ENCODE measurements at regions not wholly inside any gene's neighbourhood (a gene's known extent, or its start where the extent isn't known, plus 50 kb on each side); places are given as distances from the start of the nearest gene placed in this dataset.

DNA sequence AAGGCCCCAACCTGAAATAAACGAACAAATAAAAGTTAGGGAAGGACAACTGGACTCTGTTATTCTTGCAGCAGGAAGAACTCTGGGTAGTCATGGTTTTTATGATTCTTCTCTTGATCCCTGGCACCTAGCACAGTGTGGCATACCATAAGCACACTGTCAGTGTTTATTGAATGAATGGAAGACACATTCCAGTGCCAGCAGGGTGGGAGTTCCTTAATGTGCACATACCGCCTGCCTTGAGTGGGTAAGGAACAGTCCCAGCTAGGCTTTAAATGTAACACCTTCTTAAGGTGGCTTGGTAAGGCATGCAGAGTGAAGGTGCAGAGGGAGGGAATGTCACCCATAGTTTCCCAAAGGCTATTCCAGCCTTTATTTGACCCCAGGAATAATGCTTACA is 162.9 kb upstream of the CEP162 start:
- in situ Hi-C loops (cut with HindIII; ENCODE audit: low pct_unique_long_range_greater_than_20kb, low sequenced_read_pairs) (no loop called here), intact Hi-C loops (cut with micrococcal nuclease; ENCODE audit: unreplicated experiment) (no loop called here)
- H3K4me1 ChIP-seq (ENCODE audit: control insufficient read depth, insufficient read depth, low read length): no peaks in the 10 kb centered on the region
- H3K27me3 ChIP-seq (ENCODE audit: control insufficient read depth, insufficient read depth, low read length): no peaks in the 10 kb centered on the region
- no peaks in the 10 kb centered on the region for H3K9me3 ChIP-seq (ENCODE audit: control insufficient read depth, insufficient read depth, low read depth, low read length)
- no peak overlapping the region for H3K4me3 ChIP-seq (ENCODE audit: low read depth in 2 of 2, low read length in 2 of 2)
- no peak overlapping the region for H3K27ac ChIP-seq (ENCODE audit: low read length)
- ChIA-PET CTCF (no interaction called here), POLR2A (no interaction called here)
- ATAC-seq: no peak
- no TSS peak for BruUV-seq (replicated peaks)
- TF ChIP-seq, protein P1, sequence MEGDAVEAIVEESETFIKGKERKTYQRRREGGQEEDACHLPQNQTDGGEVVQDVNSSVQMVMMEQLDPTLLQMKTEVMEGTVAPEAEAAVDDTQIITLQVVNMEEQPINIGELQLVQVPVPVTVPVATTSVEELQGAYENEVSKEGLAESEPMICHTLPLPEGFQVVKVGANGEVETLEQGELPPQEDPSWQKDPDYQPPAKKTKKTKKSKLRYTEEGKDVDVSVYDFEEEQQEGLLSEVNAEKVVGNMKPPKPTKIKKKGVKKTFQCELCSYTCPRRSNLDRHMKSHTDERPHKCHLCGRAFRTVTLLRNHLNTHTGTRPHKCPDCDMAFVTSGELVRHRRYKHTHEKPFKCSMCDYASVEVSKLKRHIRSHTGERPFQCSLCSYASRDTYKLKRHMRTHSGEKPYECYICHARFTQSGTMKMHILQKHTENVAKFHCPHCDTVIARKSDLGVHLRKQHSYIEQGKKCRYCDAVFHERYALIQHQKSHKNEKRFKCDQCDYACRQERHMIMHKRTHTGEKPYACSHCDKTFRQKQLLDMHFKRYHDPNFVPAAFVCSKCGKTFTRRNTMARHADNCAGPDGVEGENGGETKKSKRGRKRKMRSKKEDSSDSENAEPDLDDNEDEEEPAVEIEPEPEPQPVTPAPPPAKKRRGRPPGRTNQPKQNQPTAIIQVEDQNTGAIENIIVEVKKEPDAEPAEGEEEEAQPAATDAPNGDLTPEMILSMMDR (IDR thresholded peaks at IDR 0.05): no peak
- TF ChIP-seq, protein P2, sequence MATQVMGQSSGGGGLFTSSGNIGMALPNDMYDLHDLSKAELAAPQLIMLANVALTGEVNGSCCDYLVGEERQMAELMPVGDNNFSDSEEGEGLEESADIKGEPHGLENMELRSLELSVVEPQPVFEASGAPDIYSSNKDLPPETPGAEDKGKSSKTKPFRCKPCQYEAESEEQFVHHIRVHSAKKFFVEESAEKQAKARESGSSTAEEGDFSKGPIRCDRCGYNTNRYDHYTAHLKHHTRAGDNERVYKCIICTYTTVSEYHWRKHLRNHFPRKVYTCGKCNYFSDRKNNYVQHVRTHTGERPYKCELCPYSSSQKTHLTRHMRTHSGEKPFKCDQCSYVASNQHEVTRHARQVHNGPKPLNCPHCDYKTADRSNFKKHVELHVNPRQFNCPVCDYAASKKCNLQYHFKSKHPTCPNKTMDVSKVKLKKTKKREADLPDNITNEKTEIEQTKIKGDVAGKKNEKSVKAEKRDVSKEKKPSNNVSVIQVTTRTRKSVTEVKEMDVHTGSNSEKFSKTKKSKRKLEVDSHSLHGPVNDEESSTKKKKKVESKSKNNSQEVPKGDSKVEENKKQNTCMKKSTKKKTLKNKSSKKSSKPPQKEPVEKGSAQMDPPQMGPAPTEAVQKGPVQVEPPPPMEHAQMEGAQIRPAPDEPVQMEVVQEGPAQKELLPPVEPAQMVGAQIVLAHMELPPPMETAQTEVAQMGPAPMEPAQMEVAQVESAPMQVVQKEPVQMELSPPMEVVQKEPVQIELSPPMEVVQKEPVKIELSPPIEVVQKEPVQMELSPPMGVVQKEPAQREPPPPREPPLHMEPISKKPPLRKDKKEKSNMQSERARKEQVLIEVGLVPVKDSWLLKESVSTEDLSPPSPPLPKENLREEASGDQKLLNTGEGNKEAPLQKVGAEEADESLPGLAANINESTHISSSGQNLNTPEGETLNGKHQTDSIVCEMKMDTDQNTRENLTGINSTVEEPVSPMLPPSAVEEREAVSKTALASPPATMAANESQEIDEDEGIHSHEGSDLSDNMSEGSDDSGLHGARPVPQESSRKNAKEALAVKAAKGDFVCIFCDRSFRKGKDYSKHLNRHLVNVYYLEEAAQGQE (IDR thresholded peaks at IDR 0.05; ENCODE audit: insufficient read depth in 1 of 2, low read depth in 2 of 2, low read length in 1 of 2): no peak
- TF ChIP-seq SIN3A (IDR thresholded peaks at IDR 0.05; ENCODE audit: borderline replicate concordance, insufficient read depth, low read depth, low read length) (no peak), TCF7L2 (IDR thresholded peaks at IDR 0.05; ENCODE audit: low read depth, low read length) (no peak), POLR2AphosphoS5 (IDR thresholded peaks at IDR 0.05; ENCODE audit: low read depth, low read length) (no peak)
- no peak for DNase-seq (ENCODE audit: low read depth, low spot score)
- no peaks in the 10 kb centered on the region for H3K36me3 ChIP-seq (ENCODE audit: control insufficient read depth, insufficient read depth, low read length)

DNA sequence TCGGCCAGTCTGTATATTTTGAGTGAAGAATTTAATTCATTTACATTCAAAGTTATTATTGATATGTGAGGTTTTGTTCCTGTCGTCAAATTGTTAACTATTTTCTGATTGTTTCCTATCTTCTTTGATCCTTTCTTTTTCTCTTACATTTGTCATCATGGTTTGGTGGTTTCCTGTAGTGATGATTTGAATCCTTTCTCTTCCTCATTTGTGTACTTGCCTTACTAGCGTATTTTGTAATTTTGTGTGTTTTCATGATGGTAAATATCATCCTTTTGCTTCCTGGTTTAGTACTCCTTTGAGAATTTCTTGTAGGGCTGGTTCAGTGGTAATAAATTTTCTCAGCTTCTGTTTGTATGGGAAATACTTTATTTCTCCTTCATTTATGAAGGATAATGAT is 151.7 kb upstream of the CEP162 start:
- Histone ChIP-seq H3K27ac (ENCODE audit: low read length) (no peak overlapping the region), H3K36me3 (ENCODE audit: control insufficient read depth, insufficient read depth, low read length) (no peaks in the 10 kb centered on the region), H3K27me3 (ENCODE audit: control insufficient read depth, insufficient read depth, low read length) (no peaks in the 10 kb centered on the region), H3K9me3 (ENCODE audit: control insufficient read depth, insufficient read depth, low read depth, low read length) (no peaks in the 10 kb centered on the region), H3K4me1 (ENCODE audit: control insufficient read depth, insufficient read depth, low read length) (no peaks in the 10 kb centered on the region), H3K4me3 (ENCODE audit: low read depth in 2 of 2, low read length in 2 of 2) (no peak overlapping the region)
- CTCF ChIA-PET: no interaction called here
- ATAC-seq (no peak), DNase-seq (ENCODE audit: low read depth, low spot score) (no peak)
- POLR2A ChIA-PET: no interaction called here
- no TSS peak for BruUV-seq (replicated peaks)
- intact Hi-C loops (cut with micrococcal nuclease; ENCODE audit: unreplicated experiment) (no loop called here), in situ Hi-C loops (cut with HindIII; ENCODE audit: low pct_unique_long_range_greater_than_20kb, low sequenced_read_pairs) (no loop called here)
- TF ChIP-seq, protein P1 (IDR thresholded peaks at IDR 0.05): no peak

DNA sequence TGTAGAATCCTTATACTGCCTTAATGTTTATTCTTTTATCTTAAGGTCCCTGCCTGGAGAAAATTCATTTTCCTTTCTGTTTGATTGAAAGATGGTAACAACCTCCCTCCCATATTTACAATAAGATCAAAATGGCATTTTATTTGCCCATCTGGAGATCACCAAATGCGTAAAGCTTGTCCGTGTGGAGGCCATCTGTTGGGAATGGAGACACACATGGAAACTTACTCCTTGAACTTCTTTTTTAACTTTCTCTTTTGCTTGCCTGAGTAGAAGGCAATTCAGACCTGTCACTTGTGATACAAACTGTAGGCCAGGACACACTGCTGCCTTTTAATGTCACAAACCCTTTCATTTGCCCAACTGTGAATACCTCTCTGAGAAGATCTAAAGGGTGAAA is 144.8 kb upstream of the CEP162 start:
- DNase-seq (ENCODE audit: low read depth, low spot score) (no peak), ATAC-seq (no peak)
- H3K4me3 ChIP-seq (ENCODE audit: low read depth in 2 of 2, low read length in 2 of 2): no peak overlapping the region
- TF ChIP-seq POLR2AphosphoS5 (IDR thresholded peaks at IDR 0.05; ENCODE audit: low read depth, low read length) (no peak), TCF7L2 (IDR thresholded peaks at IDR 0.05; ENCODE audit: low read depth, low read length) (no peak)
- TF ChIP-seq, protein P2 (IDR thresholded peaks at IDR 0.05; ENCODE audit: insufficient read depth in 1 of 2, low read depth in 2 of 2, low read length in 1 of 2): no peak
- BruUV-seq (replicated peaks): no TSS peak
- CTCF ChIA-PET: no interaction called here
- in situ Hi-C loops (cut with HindIII; ENCODE audit: low pct_unique_long_range_greater_than_20kb, low sequenced_read_pairs): no loop called here
- H3K27ac ChIP-seq (ENCODE audit: low read length): no peak overlapping the region
- POLR2A ChIA-PET: no interaction called here
- H3K36me3 ChIP-seq (ENCODE audit: control insufficient read depth, insufficient read depth, low read length): no peaks in the 10 kb centered on the region
- intact Hi-C loops (cut with micrococcal nuclease; ENCODE audit: unreplicated experiment): no loop called here
- H3K4me1 ChIP-seq (ENCODE audit: control insufficient read depth, insufficient read depth, low read length): no peaks in the 10 kb centered on the region
- no peaks in the 10 kb centered on the region for H3K27me3 ChIP-seq (ENCODE audit: control insufficient read depth, insufficient read depth, low read length)
- H3K9me3 ChIP-seq (ENCODE audit: control insufficient read depth, insufficient read depth, low read depth, low read length): no peaks in the 10 kb centered on the region
